GM21423 (cell line): ENCODE measurements at regions not wholly inside any gene's neighbourhood (a gene's known extent, or its start where the extent isn't known, plus 50 kb on each side); places are given as distances from the start of the nearest gene placed in this dataset.
"Not testable (repeated sequence)": the region's sequence is repeated elsewhere in the genome, so short reads cannot be mapped to it uniquely, and the experiment has no call there.

Source experiments
- ATAC-seq: cut with Tn5 transposase; IDR thresholded peaks from one replicate; pipeline ENCODE4 v1.9.1; 2021; ENCODE audit warnings: mild to moderate bottlenecking, moderate library complexity; ENCODE audit not compliant: unreplicated experiment

DNA sequence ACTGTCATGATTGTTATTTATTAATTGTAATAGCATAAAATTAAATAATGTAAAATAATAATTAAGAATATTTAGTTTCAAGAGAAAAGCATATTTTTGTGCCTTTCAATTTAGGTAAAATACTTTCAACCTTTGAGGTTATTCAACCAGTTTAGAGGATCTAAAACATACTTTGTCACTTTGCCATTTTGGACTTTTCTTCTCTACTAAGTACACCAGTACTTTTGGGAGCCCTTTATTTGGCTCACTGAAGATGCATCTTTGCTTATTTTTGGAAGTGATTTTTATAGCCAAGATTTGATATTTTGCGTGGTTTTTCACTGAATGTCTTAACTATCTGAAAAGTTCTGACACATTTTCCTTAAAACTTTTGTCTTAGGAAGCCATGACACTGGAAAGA, 860.5 kb downstream of the SORCS1 start:
- no peak for ATAC-seq

DNA sequence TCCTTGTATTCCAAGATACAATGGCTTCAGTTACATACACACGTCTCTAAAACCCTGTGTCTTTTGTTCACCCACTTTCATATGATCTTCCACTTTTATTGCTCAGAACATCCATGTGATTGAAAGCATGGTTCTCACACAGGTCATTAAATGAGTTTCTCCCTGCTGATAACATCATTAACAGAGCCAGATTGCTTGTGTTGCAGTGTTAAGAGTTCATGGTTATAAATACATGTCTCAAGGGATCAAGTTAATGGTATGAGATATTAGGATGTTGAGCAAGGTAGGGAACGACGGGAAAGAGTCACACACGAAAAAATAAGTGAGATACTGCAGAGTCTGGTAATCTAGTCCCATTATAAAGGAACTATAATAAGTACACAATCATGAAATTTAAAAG, 861.5 kb downstream of the SORCS1 start:
- no peak for ATAC-seq

DNA sequence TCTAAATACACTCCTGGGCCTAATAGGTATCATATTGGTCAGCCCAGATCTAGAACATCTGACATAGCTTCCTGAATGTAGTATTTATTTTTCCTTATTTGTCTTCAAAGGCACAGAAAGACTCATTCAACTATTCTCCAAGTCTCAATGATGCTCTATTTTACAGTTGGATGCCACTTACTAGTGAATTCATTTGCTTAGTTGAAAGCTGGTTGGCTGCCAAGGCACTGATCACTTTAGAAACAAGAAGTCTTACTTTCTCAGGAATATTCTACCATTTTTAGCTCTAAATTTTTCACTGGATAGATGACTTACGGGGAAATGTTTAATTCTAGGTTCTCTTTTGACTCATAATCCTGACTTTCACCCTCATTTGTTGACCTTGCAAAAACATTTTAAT, 863.4 kb downstream of the SORCS1 start:
- no peak for ATAC-seq

DNA sequence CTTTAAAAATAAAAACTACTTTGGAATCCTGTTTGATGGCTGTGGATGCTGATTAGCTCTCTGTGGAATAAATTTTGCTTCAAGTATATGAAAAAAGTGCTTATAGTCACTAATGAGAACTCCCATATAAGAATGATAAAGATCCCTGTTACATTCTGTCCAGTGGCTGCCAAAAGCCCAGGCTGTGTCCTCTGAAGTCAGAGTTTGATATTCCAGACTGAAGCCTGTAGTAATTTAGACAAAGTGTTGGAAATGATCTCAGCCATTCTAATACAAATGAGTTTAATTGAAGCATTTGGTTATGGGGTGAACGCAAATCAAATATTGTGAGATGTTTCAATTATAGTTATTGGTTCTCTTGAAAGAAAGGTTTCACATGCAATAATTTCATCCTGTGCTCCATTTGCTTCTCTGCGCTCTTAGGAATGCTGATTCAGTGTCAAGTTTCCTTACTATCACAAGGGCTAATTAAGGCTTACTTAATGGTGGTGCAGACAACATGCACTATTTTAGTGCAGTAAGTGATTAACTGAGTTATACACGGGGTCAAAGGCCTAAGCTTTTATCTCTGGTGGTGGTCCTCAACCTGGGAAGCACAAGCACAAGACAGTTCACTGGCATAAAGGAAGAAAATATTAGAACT, 867.6 kb downstream of the SORCS1 start:
- no peak for ATAC-seq

GRCh38 chr10:106284802-106285587, 879.5 kb downstream of the SORCS1 start:
- no peak for ATAC-seq

- ATAC-seq = no peak
Measured at GRCh38 chr10:106280896-106281460, 883.5 kb downstream of the SORCS1 start.

GRCh38 chr10:106278383-106278782, 886.1 kb downstream of the SORCS1 start:
- ATAC-seq = no peak

DNA sequence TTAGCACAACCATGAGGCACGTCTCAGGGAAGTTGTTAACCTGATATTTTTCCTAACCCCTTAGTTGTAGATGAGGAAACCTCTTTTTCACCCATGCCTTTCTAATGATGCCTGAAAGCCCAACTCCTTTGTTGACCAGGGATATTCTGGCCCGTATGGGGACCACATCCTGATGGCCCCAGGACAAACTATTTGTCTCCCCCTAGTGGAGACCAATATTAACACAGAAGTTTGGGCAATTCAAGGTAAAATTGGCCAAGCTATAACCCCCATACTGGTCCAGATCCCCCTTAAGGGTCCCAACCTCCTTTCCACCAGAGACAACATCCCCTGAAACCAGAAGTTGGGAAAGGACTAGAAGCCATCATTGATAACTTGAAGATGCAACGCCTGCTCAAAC, 893.3 kb downstream of the SORCS1 start:
- ATAC-seq = no peak

- ATAC-seq = no peak
Measured at GRCh38 chr10:106268000-106268399, 896.5 kb downstream of the SORCS1 start.

- no peak for ATAC-seq
Measured at GRCh38 chr10:106267591-106267990, 896.9 kb downstream of the SORCS1 start.

GRCh38 chr10:106257432-106257831, 907.1 kb downstream of the SORCS1 start:
- not testable (repeated sequence) for ATAC-seq

- no peak for ATAC-seq
Measured at GRCh38 chr10:106255111-106255678, 909.3 kb downstream of the SORCS1 start.

DNA sequence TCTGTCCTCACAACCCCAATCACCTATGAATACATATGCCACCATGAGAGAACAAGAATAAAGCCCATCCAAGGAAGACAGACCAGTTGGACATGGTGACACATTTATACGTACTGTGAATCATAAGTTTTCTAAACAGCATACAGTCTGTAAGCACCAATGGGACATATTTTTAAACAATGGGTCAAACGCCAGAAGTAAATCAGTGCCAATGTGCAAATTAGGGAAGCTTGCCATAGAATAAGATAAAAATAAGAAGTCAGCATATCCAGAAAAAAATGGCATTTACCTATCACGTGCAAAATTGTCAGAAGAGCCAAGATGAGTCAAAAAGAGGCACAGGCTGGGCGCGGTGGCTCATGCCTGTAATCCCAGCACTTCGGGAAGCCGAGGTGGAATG, 910.4 kb downstream of the SORCS1 start:
- ATAC-seq = no peak

DNA sequence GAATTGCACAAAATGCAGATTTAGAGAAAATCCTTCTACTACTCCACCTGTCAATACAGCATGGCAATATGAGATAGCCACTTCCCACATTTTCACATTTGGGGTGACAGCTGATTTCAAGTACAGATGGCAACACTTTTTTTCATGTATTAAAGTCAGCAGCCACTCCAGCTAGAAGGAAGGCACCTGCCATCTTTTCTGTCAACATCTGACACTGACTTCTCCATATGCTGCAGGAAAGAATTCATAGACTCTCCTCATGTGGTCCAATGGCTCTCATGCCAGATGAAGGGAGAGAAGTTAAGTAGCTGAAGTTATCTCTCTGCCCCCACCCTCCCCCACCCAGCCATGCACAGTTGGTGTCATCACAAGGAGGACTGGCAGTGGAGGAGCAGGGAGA, 912.0 kb downstream of the SORCS1 start:
- no peak for ATAC-seq

DNA sequence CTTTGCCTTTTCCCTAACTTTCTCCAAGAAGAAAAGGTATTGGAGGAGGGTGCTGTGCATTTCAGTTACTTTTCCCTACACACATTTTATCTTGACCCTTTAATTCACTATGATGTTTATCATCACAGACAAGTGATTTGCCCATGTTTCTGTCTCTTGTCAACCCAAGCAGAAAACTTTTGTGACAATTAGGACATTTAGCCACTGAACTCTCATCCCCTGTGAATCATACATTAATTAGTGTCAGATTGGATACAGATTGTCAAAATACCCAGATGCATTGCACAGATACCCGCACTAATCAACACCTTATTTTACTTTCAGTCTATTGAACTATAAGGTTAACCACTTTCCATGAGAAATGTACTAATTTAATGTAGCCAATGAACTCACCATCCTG, 912.9 kb downstream of the SORCS1 start:
- ATAC-seq = no peak

GRCh38 chr10:106242301-106242700, 922.2 kb downstream of the SORCS1 start:
- no peak for ATAC-seq

- ATAC-seq = no peak
Measured at GRCh38 chr10:106226828-106227227, 937.7 kb downstream of the SORCS1 start.

GRCh38 chr10:106226142-106226541, 938.4 kb downstream of the SORCS1 start:
- ATAC-seq = no peak

GRCh38 chr10:106224676-106225075, 939.8 kb downstream of the SORCS1 start:
- no peak for ATAC-seq

GRCh38 chr10:106217627-106218026, 946.9 kb downstream of the SORCS1 start:
- no peak for ATAC-seq

DNA sequence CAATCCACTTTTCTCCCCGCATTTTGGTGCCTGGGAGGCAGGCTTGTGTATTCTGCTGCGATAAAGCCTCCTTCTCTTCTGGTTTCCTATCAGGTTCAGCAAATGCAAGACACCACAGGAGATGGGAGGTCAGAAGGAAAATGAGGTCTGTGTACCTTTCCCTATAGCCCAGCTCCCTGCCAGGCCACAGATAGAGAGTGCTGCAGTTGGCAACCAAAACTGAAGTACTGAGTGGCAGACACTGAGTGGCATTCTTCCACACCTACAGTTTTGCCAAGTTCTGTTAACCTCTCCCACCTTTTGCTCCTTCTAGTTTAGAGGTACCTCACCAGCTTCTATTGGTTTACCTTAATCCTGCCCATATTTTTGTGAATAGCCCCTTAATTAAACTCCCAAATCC, 948.4 kb downstream of the SORCS1 start:
- no peak for ATAC-seq

DNA sequence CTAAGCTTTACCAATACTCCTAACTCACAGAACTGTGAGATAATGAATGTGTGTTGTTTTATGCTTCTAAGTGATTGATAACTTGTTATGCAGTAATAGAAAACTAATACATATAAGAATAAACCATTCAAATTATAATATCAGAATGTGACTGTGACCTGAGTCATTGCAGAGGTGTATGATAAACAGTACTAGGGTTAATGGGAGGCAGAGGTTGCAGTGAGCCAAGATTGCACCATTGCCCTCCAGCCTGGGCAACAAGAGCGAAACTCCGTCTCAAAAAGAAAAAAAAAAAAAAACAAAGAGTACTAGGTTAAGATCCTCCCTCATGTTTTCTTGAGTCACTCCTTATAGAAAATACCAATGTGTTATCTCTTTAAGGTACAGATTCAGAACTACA, 950.3 kb downstream of the SORCS1 start:
- ATAC-seq = no peak
